ENCODE measurements at regions not wholly inside any gene's neighbourhood (a gene's known extent, or its start where the extent isn't known, plus 50 kb on each side); places are given as distances from the start of the nearest gene placed in this dataset.

DNA sequence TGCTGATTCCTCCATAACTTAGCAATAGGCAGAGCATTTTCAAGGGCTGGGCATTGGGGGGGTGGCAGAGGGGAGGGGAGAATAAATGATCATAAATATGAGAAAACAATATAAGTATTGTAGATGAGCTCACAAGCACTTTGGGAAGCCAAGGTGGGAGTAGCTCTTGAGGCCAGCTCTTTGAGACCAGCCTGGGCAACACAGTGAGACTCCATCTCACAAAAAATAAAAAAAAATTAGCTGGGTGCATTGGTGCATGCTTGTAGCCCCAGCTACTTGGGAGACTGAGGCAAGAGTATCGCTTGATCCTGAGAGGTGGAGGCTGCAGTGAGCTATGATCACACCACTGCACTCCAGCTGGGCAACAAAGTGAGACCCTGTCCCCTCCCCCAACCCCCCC, 75.9 kb downstream of the MYCN start:
- TF ChIP-seq EP300 (conservative IDR thresholded peaks at IDR 0.05; ENCODE audit: poor library complexity, severe bottlenecking): no peak
- TF ChIP-seq POLR2AphosphoS5 (IDR thresholded peaks at IDR 0.05): no peak
- TF ChIP-seq, protein P1, sequence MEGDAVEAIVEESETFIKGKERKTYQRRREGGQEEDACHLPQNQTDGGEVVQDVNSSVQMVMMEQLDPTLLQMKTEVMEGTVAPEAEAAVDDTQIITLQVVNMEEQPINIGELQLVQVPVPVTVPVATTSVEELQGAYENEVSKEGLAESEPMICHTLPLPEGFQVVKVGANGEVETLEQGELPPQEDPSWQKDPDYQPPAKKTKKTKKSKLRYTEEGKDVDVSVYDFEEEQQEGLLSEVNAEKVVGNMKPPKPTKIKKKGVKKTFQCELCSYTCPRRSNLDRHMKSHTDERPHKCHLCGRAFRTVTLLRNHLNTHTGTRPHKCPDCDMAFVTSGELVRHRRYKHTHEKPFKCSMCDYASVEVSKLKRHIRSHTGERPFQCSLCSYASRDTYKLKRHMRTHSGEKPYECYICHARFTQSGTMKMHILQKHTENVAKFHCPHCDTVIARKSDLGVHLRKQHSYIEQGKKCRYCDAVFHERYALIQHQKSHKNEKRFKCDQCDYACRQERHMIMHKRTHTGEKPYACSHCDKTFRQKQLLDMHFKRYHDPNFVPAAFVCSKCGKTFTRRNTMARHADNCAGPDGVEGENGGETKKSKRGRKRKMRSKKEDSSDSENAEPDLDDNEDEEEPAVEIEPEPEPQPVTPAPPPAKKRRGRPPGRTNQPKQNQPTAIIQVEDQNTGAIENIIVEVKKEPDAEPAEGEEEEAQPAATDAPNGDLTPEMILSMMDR (IDR thresholded peaks at IDR 0.05; ENCODE audit: poor library complexity, severe bottlenecking): no peak
- no peak for TF ChIP-seq EZH2 (IDR thresholded peaks at IDR 0.05; ENCODE audit: borderline replicate concordance, insufficient read depth, low read length, poor library complexity, severe bottlenecking)
